ENCODE measurements at regions not wholly inside any gene's neighbourhood (a gene's known extent, or its start where the extent isn't known, plus 50 kb on each side); places are given as distances from the start of the nearest gene placed in this dataset.

- peaks cover 0 to 3% (median under 1%) of the 10 kb centered on the region in 3 donors for H3K9me3 ChIP-seq (ENCODE audit: control insufficient read depth in 2 of 3, insufficient read depth in 1 of 3, low read length in 3 of 3)
- H3K36me3 ChIP-seq (ENCODE audit: control insufficient read depth in 2 of 3, insufficient read depth in 3 of 3, low read length in 3 of 3), result no peaks in the 10 kb centered on the region
- TF ChIP-seq CTCF (IDR thresholded peaks at IDR 0.05; ENCODE audit: borderline replicate concordance, extremely low read depth, insufficient read depth), result no peak
- no peak overlapping the region for H3K9ac ChIP-seq (ENCODE audit: low read length in 3 of 3)
- H3K27me3 ChIP-seq (ENCODE audit: control insufficient read depth, insufficient read depth, low read length), result no peaks in the 10 kb centered on the region
- DNase-seq (no peak), FAIRE-seq (no peak)
- peaks cover 0 to 2% (median 0%) of the 10 kb centered on the region in 3 donors for H3K4me1 ChIP-seq (ENCODE audit: control insufficient read depth in 2 of 3, insufficient read depth in 2 of 3, low read depth in 1 of 3, low read length in 3 of 3)
- no peak overlapping the region for H3K27ac ChIP-seq (ENCODE audit: low read depth in 2 of 2, low read length in 2 of 2)
- no peak overlapping the region for H3K4me3 ChIP-seq (ENCODE audit: low read length in 3 of 3)
- intact Hi-C loops (cut with DNase I), result no loop called here
These were observed 205.6 kb downstream of the KIF26A start for GRCh38 chr14:104343690-104344640.

- Histone ChIP-seq H3K4me1 (ENCODE audit: control insufficient read depth in 2 of 3, insufficient read depth in 2 of 3, low read depth in 1 of 3, low read length in 3 of 3) (peaks cover 0 to 2% (median 0%) of the 10 kb centered on the region in 3 donors), H3K36me3 (ENCODE audit: control insufficient read depth in 2 of 3, insufficient read depth in 3 of 3, low read length in 3 of 3) (no peaks in the 10 kb centered on the region), H3K27ac (ENCODE audit: low read depth in 2 of 2, low read length in 2 of 2) (no peak overlapping the region), H3K9me3 (ENCODE audit: control insufficient read depth in 2 of 3, insufficient read depth in 1 of 3, low read length in 3 of 3) (peaks cover 0 to 3% (median 0%) of the 10 kb centered on the region in 3 donors), H3K27me3 (ENCODE audit: control insufficient read depth, insufficient read depth, low read length) (no peaks in the 10 kb centered on the region), H3K4me3 (ENCODE audit: low read length in 3 of 3) (no peak overlapping the region), H3K9ac (ENCODE audit: low read length in 3 of 3) (no peak overlapping the region)
- FAIRE-seq, result no peak
- DNase-seq, result no peak
- TF ChIP-seq CTCF (IDR thresholded peaks at IDR 0.05; ENCODE audit: borderline replicate concordance, extremely low read depth, insufficient read depth), result no peak
- intact Hi-C loops (cut with DNase I), result no loop called here
These were observed 206.6 kb downstream of the KIF26A start for GRCh38 chr14:104344818-104345620.

GRCh38 chr14:104345621-104346462 is 207.5 kb downstream of the KIF26A start:
- no peak overlapping the region for H3K27ac ChIP-seq (ENCODE audit: low read depth in 2 of 2, low read length in 2 of 2)
- no peak overlapping the region for H3K9ac ChIP-seq (ENCODE audit: low read length in 3 of 3)
- H3K4me1 ChIP-seq (ENCODE audit: control insufficient read depth in 2 of 3, insufficient read depth in 2 of 3, low read depth in 1 of 3, low read length in 3 of 3), result peaks cover 0 to 2% (median 0%) of the 10 kb centered on the region in 3 donors
- H3K36me3 ChIP-seq (ENCODE audit: control insufficient read depth in 2 of 3, insufficient read depth in 3 of 3, low read length in 3 of 3), result no peaks in the 10 kb centered on the region
- no peaks in the 10 kb centered on the region for H3K27me3 ChIP-seq (ENCODE audit: control insufficient read depth, insufficient read depth, low read length)
- H3K9me3 ChIP-seq (ENCODE audit: control insufficient read depth in 2 of 3, insufficient read depth in 1 of 3, low read length in 3 of 3), result peaks cover 0 to 3% (median 0%) of the 10 kb centered on the region in 3 donors
- DNase-seq (no peak), FAIRE-seq (no peak)
- intact Hi-C loops (cut with DNase I), result no loop called here
- TF ChIP-seq CTCF (IDR thresholded peaks at IDR 0.05; ENCODE audit: borderline replicate concordance, extremely low read depth, insufficient read depth), result no peak
- H3K4me3 ChIP-seq (ENCODE audit: low read length in 3 of 3), result no peak overlapping the region
